GM12864 (cell line): ENCODE measurements at regions not wholly inside any gene's neighbourhood (a gene's known extent, or its start where the extent isn't known, plus 50 kb on each side); places are given as distances from the start of the nearest gene placed in this dataset.

ENCODE experiments used
- DNase-seq: peaks from one replicate; pipeline ENCODE4 v3.0.0-alpha.2; 2011; ENCODE audit warnings: low read depth
- H3K4me3 ChIP-seq: 2 replicates; pipeline ENCODE4 v1.5.1; 2011; ENCODE audit warnings: mild to moderate bottlenecking, low read depth, low read length, control low read depth
- TF ChIP-seq, protein P1 (sequence below): IDR thresholded peaks from 2 replicates; pipeline ENCODE4 v1.5.1; 2011; ENCODE audit warnings: low read depth, mild to moderate bottlenecking, moderate library complexity, low read length, control low read depth, inconsistent platforms; ENCODE audit errors: missing control alignments

DNA sequence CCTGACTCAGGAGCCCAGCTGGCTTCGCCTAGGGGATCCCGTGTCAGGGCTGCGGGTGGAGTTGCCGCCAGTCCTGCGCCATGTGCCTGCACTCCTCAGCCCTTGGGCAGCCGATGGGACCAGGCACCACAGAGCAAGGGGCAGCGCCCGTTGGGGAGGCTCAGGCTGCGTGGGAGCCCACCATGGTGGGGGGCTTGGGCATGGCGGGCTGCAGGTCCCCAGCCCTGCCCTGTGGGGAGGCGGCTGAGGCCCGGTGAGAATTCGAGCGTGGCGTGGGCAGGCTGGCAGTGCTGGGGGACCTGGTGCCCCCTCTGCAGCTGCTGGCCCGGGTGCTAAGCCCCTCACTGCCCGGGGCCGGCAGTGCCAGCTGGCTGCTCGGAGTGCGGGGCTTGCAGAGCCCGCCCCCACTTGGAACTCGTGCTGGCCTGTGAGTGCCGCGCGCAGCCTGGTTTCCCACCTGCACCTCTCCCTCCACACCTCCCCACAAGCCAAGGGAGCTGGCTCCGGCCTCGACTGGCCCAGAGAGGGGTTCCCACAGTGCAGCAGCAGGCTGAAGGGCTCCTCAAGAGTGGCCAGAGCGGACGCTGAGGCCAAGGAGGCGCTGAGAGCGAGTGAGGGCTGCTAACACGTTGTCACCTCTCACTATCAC, 135.1 kb upstream of the SEL1L start:
- TF ChIP-seq, protein P1, sequence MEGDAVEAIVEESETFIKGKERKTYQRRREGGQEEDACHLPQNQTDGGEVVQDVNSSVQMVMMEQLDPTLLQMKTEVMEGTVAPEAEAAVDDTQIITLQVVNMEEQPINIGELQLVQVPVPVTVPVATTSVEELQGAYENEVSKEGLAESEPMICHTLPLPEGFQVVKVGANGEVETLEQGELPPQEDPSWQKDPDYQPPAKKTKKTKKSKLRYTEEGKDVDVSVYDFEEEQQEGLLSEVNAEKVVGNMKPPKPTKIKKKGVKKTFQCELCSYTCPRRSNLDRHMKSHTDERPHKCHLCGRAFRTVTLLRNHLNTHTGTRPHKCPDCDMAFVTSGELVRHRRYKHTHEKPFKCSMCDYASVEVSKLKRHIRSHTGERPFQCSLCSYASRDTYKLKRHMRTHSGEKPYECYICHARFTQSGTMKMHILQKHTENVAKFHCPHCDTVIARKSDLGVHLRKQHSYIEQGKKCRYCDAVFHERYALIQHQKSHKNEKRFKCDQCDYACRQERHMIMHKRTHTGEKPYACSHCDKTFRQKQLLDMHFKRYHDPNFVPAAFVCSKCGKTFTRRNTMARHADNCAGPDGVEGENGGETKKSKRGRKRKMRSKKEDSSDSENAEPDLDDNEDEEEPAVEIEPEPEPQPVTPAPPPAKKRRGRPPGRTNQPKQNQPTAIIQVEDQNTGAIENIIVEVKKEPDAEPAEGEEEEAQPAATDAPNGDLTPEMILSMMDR = no peak
- H3K4me3 ChIP-seq = no peak overlapping the region
- DNase-seq = no peak

DNA sequence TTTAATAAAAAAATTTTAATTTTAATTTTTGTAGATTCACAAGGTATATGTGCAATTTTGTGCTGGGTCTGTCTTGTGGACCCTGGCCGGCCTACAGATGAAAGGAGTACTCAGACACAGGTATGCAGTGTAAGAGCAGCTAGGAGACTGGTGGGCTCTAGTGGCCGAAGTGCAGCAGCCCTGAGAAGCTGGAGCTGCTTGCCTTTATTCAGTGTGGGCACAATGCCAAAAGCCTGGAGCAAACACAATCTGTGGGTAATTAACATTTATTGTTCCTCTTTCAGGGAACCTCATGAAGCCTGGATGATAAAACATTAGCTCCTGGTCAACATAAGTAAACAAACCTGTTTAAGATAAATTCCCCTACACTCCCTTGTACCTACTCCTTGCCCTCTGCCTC, 135.7 kb upstream of the SEL1L start:
- H3K4me3 ChIP-seq = no peak overlapping the region
- DNase-seq = no peak
- TF ChIP-seq, protein P1 = no peak

- H3K4me3 ChIP-seq = no peak overlapping the region
- DNase-seq = no peak
- TF ChIP-seq, protein P1 = no peak
These were observed 140.3 kb upstream of the SEL1L start for GRCh38 chr14:81673930-81674329.

- no peak for DNase-seq
- TF ChIP-seq, protein P1 = no peak
- H3K4me3 ChIP-seq = no peak overlapping the region
These were observed 142.7 kb upstream of the SEL1L start for GRCh38 chr14:81676395-81676794.

GRCh38 chr14:81676879-81677278, 143.2 kb upstream of the SEL1L start:
- DNase-seq = no peak
- TF ChIP-seq, protein P1 = no peak
- H3K4me3 ChIP-seq = no peak overlapping the region

GRCh38 chr14:81677736-81678135, 144.1 kb upstream of the SEL1L start:
- H3K4me3 ChIP-seq = no peak overlapping the region
- DNase-seq = no peak
- TF ChIP-seq, protein P1 = no peak

GRCh38 chr14:81679226-81679625, 145.6 kb upstream of the SEL1L start:
- TF ChIP-seq, protein P1 = no peak
- no peak for DNase-seq
- no peak overlapping the region for H3K4me3 ChIP-seq
